Urinary bladder (tissue), 3 donors: ENCODE measurements at regions not wholly inside any gene's neighbourhood (a gene's known extent, or its start where the extent isn't known, plus 50 kb on each side); places are given as distances from the start of the nearest gene placed in this dataset.

ENCODE experiments used
- DNase-seq: peaks from one replicate; pipeline ENCODE4 v3.0.0-alpha.2; 2015; ENCODE audit errors: extremely low spot score
- H3K27ac ChIP-seq: one replicate; pipeline ENCODE4 v1.5.1; 2013; ENCODE audit warnings: low read depth, mild to moderate bottlenecking, moderate library complexity
- H3K36me3 ChIP-seq: one replicate; pipeline ENCODE4 v1.6.1; 2013; ENCODE audit warnings: mild to moderate bottlenecking, moderate library complexity; ENCODE audit not compliant: insufficient read depth
- H3K4me1 ChIP-seq: one replicate; pipeline ENCODE4 v1.6.1; 2013; ENCODE audit warnings: mild to moderate bottlenecking, moderate library complexity; ENCODE audit not compliant: insufficient read depth
- H3K4me3 ChIP-seq: one replicate; pipeline ENCODE4 v1.5.1; 2013; ENCODE audit warnings: low read depth, low read length
- WGBS: extraction: QIAGEN DNeasy Blood & Tissue Kit; methylation state at CpG from one replicate; pipeline ENCODE4 v1.1.7; 2013; 5-methylcytosine and 5-hydroxymethylcytosine counted together
- donor health status: healthy with polysubstance abuse.
- donor health status: healthy.

DNA sequence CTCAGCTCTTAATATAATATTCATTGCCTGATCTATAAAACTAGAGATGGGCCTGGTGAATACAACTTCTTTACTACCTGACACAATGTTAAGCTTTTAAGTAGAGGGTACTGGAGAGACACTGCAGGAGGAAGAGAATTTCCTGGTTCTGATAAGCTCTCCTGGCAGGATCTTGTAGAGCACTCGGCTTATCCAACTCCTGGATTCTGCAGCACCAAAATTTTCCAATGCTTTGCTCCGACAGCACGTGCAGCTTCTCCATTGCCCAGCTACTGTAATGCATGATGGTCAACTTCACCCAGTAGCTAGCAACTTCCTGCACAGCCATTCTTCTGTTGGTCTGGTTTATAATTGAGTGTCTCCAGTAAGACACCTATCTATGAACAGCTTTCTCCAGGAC lies 686.2 kb upstream of the BOD1L1 start:
- Histone ChIP-seq H3K4me1 (no peaks in the 10 kb centered on the region), H3K4me3 (no peak overlapping the region), H3K27ac (no peak overlapping the region), H3K36me3 (no peaks in the 10 kb centered on the region)
- 69% methylated on average over 3 of the region's 3 CpGs for WGBS
- DNase-seq: no peak

- WGBS: 74% methylated on average over 3 of the region's 3 CpGs
- no peak for DNase-seq
- Histone ChIP-seq H3K4me3 (no peak overlapping the region), H3K36me3 (no peaks in the 10 kb centered on the region), H3K27ac (no peak overlapping the region), H3K4me1 (no peaks in the 10 kb centered on the region)
Measured at GRCh38 chr4:14315129-14315528, 687.2 kb upstream of the CPEB2 start.

GRCh38 chr4:14317351-14317750 lies 684.9 kb upstream of the CPEB2 start:
- Histone ChIP-seq H3K27ac (no peak overlapping the region), H3K36me3 (no peaks in the 10 kb centered on the region), H3K4me1 (no peaks in the 10 kb centered on the region), H3K4me3 (no peak overlapping the region)
- DNase-seq: no peak
- WGBS: 63% methylated on average over 2 of the region's 2 CpGs

DNA sequence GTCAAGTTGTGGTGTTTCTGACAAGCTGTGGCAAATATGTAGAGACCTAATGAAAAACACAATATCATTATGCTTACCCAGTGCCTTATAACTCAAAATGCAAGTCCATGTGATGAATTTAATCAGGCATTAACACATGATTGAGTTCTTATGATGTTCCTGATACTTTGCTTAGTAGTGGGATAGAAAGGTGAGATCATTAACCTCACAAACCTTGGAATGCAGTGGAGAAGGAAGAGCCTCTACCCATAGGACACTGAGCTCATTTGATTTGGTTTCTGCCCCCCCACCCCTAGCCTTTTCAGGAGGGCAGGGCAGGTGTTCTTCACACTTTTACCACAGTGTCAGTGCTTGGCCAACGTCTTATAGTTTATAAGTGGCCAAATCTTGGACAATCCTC lies 683.6 kb upstream of the CPEB2 start:
- Histone ChIP-seq H3K4me3 (no peak overlapping the region), H3K4me1 (no peaks in the 10 kb centered on the region), H3K27ac (no peak overlapping the region), H3K36me3 (no peaks in the 10 kb centered on the region)
- WGBS: 58% methylated on average over 1 of the region's 1 CpG
- no peak for DNase-seq

GRCh38 chr4:14321723-14322122 lies 680.6 kb upstream of the CPEB2 start:
- WGBS: 90% methylated on average over 1 of the region's 1 CpG
- H3K36me3 ChIP-seq: no peaks in the 10 kb centered on the region
- H3K27ac ChIP-seq: no peak overlapping the region
- no peak overlapping the region for H3K4me3 ChIP-seq
- DNase-seq: no peak
- no peaks in the 10 kb centered on the region for H3K4me1 ChIP-seq

- DNase-seq: no peak
- WGBS: 92% methylated on average over 2 of the region's 2 CpGs
- Histone ChIP-seq H3K27ac (no peak overlapping the region), H3K36me3 (no peaks in the 10 kb centered on the region), H3K4me1 (no peaks in the 10 kb centered on the region), H3K4me3 (no peak overlapping the region)
Measured at GRCh38 chr4:14323191-14323590, 679.1 kb upstream of the CPEB2 start.

DNA sequence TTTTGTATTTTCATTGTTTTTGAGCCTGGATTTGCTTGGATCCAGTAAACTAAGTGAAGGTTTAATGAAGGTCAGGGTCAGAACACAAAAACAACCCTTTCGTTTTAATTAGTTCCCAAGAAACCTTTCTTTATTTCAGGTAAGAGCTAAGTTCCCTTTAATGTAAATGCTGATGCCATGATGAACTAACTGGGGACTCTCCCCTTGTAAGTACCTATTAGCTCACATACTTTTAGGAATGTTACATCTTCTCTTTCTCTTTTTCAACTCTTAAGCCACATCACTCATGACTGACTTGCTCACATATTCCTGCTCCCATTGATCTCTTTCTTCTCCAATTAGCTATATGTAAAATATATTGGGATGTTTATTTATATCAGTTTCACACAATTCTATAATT lies 673.1 kb upstream of the CPEB2 start:
- H3K4me3 ChIP-seq: no peak overlapping the region
- no peak for DNase-seq
- no peaks in the 10 kb centered on the region for H3K4me1 ChIP-seq
- no peak overlapping the region for H3K27ac ChIP-seq
- WGBS: 57% methylated on average over 1 of the region's 1 CpG
- H3K36me3 ChIP-seq: no peaks in the 10 kb centered on the region

GRCh38 chr4:14333616-14334015 lies 668.7 kb upstream of the CPEB2 start:
- H3K4me1 ChIP-seq: peaks cover 1% of the 10 kb centered on the region
- H3K36me3 ChIP-seq: no peaks in the 10 kb centered on the region
- 87% methylated on average over 2 of the region's 2 CpGs for WGBS
- no peak overlapping the region for H3K4me3 ChIP-seq
- no peak overlapping the region for H3K27ac ChIP-seq
- DNase-seq: no peak

DNA sequence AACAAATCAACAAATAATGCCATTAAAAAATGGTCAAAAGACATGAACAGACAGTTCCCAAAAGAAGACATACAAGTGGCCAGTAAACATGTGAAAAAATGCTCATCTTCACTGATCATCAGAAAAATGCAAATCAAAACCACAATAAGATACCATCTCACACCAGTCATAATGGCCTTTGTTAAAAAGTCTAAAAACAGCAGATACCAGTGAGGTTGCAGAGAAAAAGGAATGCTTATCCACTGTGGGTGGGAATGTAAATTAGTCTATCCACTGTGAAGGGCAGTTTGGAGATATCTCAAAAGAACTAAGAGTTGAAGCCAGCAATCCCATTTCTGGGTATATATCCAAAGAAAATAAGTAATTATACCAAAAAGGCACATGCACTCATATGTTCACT lies 668.1 kb upstream of the CPEB2 start:
- no peaks in the 10 kb centered on the region for H3K36me3 ChIP-seq
- no peak overlapping the region for H3K4me3 ChIP-seq
- DNase-seq: no peak
- peaks cover 1% of the 10 kb centered on the region for H3K4me1 ChIP-seq
- H3K27ac ChIP-seq: no peak overlapping the region

GRCh38 chr4:14335872-14336271 lies 666.4 kb upstream of the CPEB2 start:
- DNase-seq: no peak
- Histone ChIP-seq H3K4me1 (peaks cover 1% of the 10 kb centered on the region), H3K4me3 (no peak overlapping the region), H3K27ac (no peak overlapping the region), H3K36me3 (no peaks in the 10 kb centered on the region)
- 91% methylated on average over 3 of the region's 3 CpGs for WGBS

DNA sequence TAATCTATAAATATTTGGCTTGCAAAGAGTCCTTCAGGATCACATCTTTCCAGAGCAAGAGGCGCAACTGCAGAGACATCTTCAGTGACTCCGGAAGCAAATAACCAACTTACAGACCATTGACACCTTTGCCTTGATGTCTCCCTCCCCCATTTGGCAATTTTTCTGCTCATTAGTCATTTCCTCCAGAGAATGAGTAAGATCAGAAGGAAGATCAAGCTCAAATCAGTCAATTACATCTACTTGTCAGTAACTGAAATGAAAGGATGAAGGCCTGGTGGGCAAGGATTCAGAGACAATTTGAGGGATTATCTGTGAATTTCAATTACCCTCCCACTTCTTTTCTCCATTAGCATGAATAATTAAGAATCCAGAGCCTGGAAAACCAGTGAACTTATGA lies 665.6 kb upstream of the CPEB2 start:
- Histone ChIP-seq H3K36me3 (no peaks in the 10 kb centered on the region), H3K27ac (no peak overlapping the region), H3K4me3 (no peak overlapping the region), H3K4me1 (peaks cover 1% of the 10 kb centered on the region)
- WGBS: 68% methylated on average over 2 of the region's 2 CpGs
- no peak for DNase-seq

DNA sequence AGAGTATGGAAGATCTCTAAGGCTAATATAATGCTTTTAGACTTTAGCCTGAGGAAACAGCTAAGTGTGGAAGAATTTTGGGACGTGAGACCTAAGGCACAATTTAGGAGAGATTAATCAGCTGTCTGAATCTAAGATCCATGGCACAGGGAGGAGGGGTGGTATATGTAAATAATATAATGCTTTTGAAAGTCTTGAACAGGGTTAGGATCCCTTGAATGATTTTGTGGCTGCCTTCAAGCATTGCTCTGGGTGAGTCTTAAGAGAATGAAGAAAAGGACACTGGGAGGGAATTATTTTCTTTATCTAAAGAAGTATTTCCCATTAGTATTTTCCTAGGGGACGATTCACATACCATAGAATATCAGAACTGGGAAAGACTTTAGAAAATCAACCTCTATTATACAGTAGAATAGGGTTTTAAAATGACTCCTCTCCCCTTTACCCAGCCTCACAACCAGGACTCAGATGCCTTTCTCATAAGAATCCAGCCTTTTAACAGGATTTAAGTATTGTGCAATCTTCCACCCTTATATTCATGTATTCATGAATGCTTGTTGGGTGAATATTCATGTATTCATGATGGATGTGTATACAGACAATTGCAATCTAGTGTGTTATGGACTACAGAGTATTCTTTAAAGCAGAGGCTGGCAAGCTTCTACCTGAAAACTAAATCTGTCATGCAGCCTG lies 664.2 kb upstream of the CPEB2 start:
- Histone ChIP-seq H3K27ac (no peak overlapping the region), H3K36me3 (no peaks in the 10 kb centered on the region), H3K4me3 (no peak overlapping the region), H3K4me1 (peaks cover 1% of the 10 kb centered on the region)
- DNase-seq: no peak
- WGBS: 50% methylated on average over 2 of the region's 2 CpGs

GRCh38 chr4:14338585-14339265 lies 663.6 kb upstream of the CPEB2 start:
- Histone ChIP-seq H3K36me3 (no peaks in the 10 kb centered on the region), H3K4me1 (peaks cover 1% of the 10 kb centered on the region), H3K4me3 (no peak overlapping the region), H3K27ac (no peak overlapping the region)
- DNase-seq: no peak
- 83% methylated on average over 4 of the region's 4 CpGs for WGBS

DNA sequence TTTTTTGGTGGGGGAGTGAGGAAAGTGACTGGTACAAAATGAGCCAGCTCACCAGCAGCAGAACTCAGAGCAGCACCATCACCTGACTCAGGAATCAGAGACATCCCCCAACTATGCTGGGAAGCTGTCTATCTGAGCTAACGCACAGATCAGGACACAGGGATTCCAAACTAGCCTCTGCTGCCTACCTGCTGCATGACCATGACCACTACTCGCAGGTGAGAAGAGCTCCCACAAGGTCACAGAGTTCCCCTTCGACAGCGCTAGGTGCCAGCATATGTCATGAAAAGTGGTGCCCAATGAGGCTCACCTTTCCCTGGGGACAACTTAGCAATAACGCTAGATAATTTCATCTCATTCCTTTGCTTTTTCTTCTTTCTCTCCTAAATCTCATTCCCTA lies 662.6 kb upstream of the CPEB2 start:
- 87% methylated on average over 5 of the region's 5 CpGs for WGBS
- Histone ChIP-seq H3K4me1 (peaks cover 1% of the 10 kb centered on the region), H3K4me3 (no peak overlapping the region), H3K36me3 (no peaks in the 10 kb centered on the region), H3K27ac (no peak overlapping the region)
- DNase-seq: no peak
